Gastrocnemius medialis (tissue), 4 donors: ENCODE measurements at regions not wholly inside any gene's neighbourhood (a gene's known extent, or its start where the extent isn't known, plus 50 kb on each side); places are given as distances from the start of the nearest gene placed in this dataset.

Source experiments
- ATAC-seq, 2 donors: fragments of 150-250 bp; one replicate each; pipeline ENCODE4 v1.9.1; 2016
- DNase-seq, 2 donors: peaks; one replicate each; pipeline ENCODE4 v3.0.0-alpha.2; 2019
- H3K27ac ChIP-seq, 4 donors: fragments of 200-600 bp; sonication (generic); 1 replicate in 1 of 4; 2 replicates in 3 of 4; pipeline ENCODE4 v1.5.1; 2016 to 2018; ENCODE audit warnings: mild to moderate bottlenecking in 2 of 4, moderate library complexity in 1 of 4
- H3K27me3 ChIP-seq, 3 donors: fragments of 200-600 bp; sonication (generic) in 2 of 3; 1 replicate in 1 of 3; 2 replicates in 2 of 3; pipeline versions ENCODE4 v1.5.1 to v1.6.0; 2016 to 2019; ENCODE audit warnings: mild to moderate bottlenecking in 1 of 3, moderate library complexity in 1 of 3
- H3K36me3 ChIP-seq, 2 donors: fragments of 200-600 bp; sonication (generic) in 1 of 2; one replicate each; pipeline ENCODE4 v1.5.1; 2017 to 2018
- H3K4me1 ChIP-seq, 2 donors: fragments of 200-600 bp; sonication (generic) in 1 of 2; one replicate each; pipeline ENCODE4 v1.5.1; 2016 to 2017; ENCODE audit warnings: mild to moderate bottlenecking in 2 of 2
- H3K4me3 ChIP-seq, 4 donors: fragments of 200-600 bp; sonication (generic) in 3 of 4; 1 replicate in 1 of 4; 2 replicates in 3 of 4; pipeline ENCODE4 v1.5.1; 2016 to 2019; ENCODE audit warnings: mild to moderate bottlenecking in 2 of 4
- H3K9me3 ChIP-seq, 3 donors: fragments of 200-600 bp; sonication (generic) in 2 of 3; 1 replicate in 1 of 3; 2 replicates in 2 of 3; pipeline ENCODE4 v1.5.1; 2016 to 2019
- POLR2A ChIP-seq, 2 donors: fragments of 450-650 bp; IDR thresholded peaks; one replicate each; pipeline ENCODE4 v1.6.1; 2017; ENCODE audit warnings: antibody characterized with exemption in 2 of 2, mild to moderate bottlenecking in 2 of 2, moderate library complexity in 2 of 2
- in situ Hi-C, 4 donors: fragments of 200-750 bp; cut with MboI; loops; one replicate each; pipeline versions ENCODE4 v1.15.0 to v1.8.0; 2017; ENCODE audit warnings: low sequenced_read_pairs in 4 of 4
- intact Hi-C: fragments of 100-400 bp; cut with DNase I; formaldehyde crosslinking; loops from one replicate; pipeline ENCODE4 v1.15.1; 2023; ENCODE audit warnings: low total_unique reads
- TF ChIP-seq, protein P1 (sequence below), 5 experiments: fragments of 450-650 bp in 3 of 5; fragments of 200-600 bp in 2 of 5; sonication (generic) in 2 of 5; IDR thresholded peaks in 4 of 5; conservative IDR thresholded peaks in 1 of 5; 1 replicate in 4 of 5; 2 replicates in 1 of 5; pipeline ENCODE4 v1.5.1; 2016 to 2019; ENCODE audit warnings: antibody characterized with exemption in 5 of 5, mild to moderate bottlenecking in 3 of 5, moderate library complexity in 3 of 5

DNA sequence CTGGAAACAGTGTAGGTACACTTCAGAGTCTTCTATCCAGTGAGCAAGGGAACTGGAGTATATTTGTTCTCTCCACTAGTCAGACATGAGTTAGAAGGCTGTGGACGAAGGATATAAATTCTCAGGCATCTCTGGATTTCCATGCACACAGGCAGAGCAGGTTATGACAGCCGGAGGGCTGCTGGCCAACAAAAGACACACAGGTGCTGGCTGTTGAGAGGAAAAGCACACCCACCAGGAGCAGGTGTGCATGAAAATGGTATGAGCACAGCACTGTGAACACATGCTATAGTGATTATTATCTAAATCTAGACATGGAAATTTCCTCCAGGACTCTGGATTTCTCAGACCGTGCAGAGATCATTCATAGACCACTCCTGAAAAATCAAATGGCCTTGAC lies 444.7 kb upstream of the RPS6KA3 start:
- no peak for DNase-seq
- no peaks in the 10 kb centered on the region for H3K4me1 ChIP-seq
- H3K9me3 ChIP-seq: no peaks in the 10 kb centered on the region
- no peaks in the 10 kb centered on the region for H3K27me3 ChIP-seq
- H3K36me3 ChIP-seq: no peaks in the 10 kb centered on the region
- no peak for ATAC-seq
- in situ Hi-C loops: no loop called here
- no peak for TF ChIP-seq POLR2A (IDR thresholded peaks at IDR 0.05)
- TF ChIP-seq, protein P1, sequence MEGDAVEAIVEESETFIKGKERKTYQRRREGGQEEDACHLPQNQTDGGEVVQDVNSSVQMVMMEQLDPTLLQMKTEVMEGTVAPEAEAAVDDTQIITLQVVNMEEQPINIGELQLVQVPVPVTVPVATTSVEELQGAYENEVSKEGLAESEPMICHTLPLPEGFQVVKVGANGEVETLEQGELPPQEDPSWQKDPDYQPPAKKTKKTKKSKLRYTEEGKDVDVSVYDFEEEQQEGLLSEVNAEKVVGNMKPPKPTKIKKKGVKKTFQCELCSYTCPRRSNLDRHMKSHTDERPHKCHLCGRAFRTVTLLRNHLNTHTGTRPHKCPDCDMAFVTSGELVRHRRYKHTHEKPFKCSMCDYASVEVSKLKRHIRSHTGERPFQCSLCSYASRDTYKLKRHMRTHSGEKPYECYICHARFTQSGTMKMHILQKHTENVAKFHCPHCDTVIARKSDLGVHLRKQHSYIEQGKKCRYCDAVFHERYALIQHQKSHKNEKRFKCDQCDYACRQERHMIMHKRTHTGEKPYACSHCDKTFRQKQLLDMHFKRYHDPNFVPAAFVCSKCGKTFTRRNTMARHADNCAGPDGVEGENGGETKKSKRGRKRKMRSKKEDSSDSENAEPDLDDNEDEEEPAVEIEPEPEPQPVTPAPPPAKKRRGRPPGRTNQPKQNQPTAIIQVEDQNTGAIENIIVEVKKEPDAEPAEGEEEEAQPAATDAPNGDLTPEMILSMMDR (IDR thresholded peaks at IDR 0.05 in 4 of 5, conservative IDR thresholded peaks at IDR 0.05 in 1 of 5): no peak
- intact Hi-C loops: no loop called here
- H3K27ac ChIP-seq: no peak overlapping the region
- H3K4me3 ChIP-seq: no peak overlapping the region

DNA sequence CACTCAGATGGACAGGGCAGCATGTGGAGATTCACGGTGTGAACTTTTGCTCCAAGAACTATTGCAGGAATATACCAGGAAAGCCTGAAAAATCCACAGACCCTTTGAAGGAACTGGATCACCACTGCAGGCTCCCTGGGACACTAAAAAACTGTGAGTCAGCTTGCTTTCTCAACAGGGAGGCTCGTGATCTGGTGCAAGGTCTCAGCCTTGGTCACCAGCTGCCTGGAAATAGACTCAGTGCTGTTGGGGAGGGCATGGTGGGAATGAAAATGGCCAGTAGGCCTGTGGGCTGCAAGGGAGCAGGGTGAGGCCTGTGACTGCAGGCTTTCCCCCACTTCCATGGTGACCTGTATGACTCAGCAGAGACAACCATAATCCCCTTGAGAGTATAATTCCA lies 426.4 kb upstream of the RPS6KA3 start:
- intact Hi-C loops: no loop called here

DNA sequence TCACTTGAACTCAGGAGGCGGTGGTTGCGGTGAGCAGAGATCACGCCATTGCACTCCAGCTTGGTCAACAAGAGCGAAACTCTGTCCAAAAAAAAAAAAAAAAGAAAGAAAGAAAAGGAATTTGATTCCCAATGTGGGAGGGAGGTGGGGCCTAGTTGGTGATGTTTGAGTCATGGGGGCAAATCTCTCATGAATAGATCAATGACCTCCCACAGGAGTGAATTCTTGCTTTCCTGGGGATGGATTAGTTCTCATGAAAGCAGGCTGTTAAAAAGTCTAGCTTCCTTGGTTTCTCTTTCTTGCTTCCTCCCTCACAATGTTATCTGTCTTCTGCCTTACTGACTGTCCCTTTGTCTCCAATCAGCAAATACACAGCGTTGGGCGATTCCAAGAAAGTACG lies 419.5 kb upstream of the RPS6KA3 start:
- no peak for ATAC-seq
- in situ Hi-C loops (no loop called here), intact Hi-C loops (no loop called here)
- no peak overlapping the region for H3K4me3 ChIP-seq
- H3K27ac ChIP-seq: no peak overlapping the region
- H3K4me1 ChIP-seq: no peaks in the 10 kb centered on the region
- no peaks in the 10 kb centered on the region for H3K36me3 ChIP-seq
- no peak for DNase-seq
- no peak for TF ChIP-seq POLR2A (IDR thresholded peaks at IDR 0.05)
- TF ChIP-seq, protein P1 (IDR thresholded peaks at IDR 0.05 in 4 of 5, conservative IDR thresholded peaks at IDR 0.05 in 1 of 5): no peak
- no peaks in the 10 kb centered on the region for H3K27me3 ChIP-seq
- H3K9me3 ChIP-seq: no peaks in the 10 kb centered on the region

More for the DNA sequence above, 426.4 kb upstream of the RPS6KA3 start:
- no peak overlapping the region for H3K27ac ChIP-seq
- no peak for ATAC-seq
- H3K4me1 ChIP-seq: no peaks in the 10 kb centered on the region
- no peak for DNase-seq
- H3K4me3 ChIP-seq: no peak overlapping the region
- no peak for TF ChIP-seq POLR2A (IDR thresholded peaks at IDR 0.05)
- TF ChIP-seq, protein P1 (IDR thresholded peaks at IDR 0.05 in 4 of 5, conservative IDR thresholded peaks at IDR 0.05 in 1 of 5): no peak
- no peaks in the 10 kb centered on the region for H3K36me3 ChIP-seq
- H3K27me3 ChIP-seq: no peaks in the 10 kb centered on the region
- H3K9me3 ChIP-seq: no peaks in the 10 kb centered on the region
- in situ Hi-C loops: no loop called here

DNA sequence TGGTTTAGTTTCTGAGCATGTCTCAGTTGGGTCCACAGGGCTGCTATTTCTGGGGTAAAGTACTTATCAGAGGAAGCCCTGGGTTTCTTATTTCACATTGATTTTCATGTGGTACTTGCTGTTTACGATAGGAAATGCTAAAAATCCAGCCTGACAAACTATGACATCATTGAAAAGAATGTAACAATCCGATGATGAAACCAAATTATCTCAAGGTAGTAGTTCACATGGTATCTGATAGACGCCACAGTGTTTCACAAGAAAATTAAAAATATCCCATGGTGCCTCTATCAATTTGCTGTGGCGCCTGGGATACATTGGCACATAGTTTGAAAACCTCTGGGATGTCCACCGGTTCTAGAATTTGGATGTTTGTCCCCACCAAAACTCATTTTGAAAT lies 418.9 kb upstream of the RPS6KA3 start:
- ATAC-seq (no peak), DNase-seq (no peak)
- no peaks in the 10 kb centered on the region for H3K36me3 ChIP-seq
- intact Hi-C loops (no loop called here), in situ Hi-C loops (no loop called here)
- H3K27ac ChIP-seq: no peak overlapping the region
- H3K4me3 ChIP-seq: no peak overlapping the region
- H3K27me3 ChIP-seq: no peaks in the 10 kb centered on the region
- TF ChIP-seq, protein P1 (IDR thresholded peaks at IDR 0.05 in 4 of 5, conservative IDR thresholded peaks at IDR 0.05 in 1 of 5): no peak
- no peak for TF ChIP-seq POLR2A (IDR thresholded peaks at IDR 0.05)
- H3K9me3 ChIP-seq: no peaks in the 10 kb centered on the region
- no peaks in the 10 kb centered on the region for H3K4me1 ChIP-seq

DNA sequence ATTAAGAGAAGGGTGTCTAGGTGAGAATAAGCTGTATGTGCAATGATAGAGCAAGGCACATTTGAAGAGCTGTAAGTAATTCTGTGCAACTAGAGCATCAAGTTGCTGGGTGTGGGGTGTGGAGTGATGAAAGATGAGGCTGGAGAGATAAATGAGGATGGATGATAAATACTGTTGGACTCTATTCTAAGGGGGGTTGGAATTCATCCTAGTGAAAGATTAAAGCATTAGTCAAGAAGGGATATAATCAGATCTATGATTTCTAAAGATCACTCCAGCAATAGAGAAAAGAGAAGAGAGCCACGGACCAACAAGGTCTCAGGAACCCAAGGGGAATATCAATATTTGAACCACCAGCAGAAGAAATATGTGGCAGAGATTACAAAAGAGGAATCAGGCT lies 415.0 kb upstream of the RPS6KA3 start:
- Histone ChIP-seq H3K27me3 (peaks cover 0 to 2% (median 0%) of the 10 kb centered on the region in 3 donors), H3K4me1 (no peaks in the 10 kb centered on the region), H3K36me3 (no peaks in the 10 kb centered on the region), H3K27ac (no peak overlapping the region), H3K4me3 (no peak overlapping the region), H3K9me3 (no peaks in the 10 kb centered on the region)
- in situ Hi-C loops (no loop called here), intact Hi-C loops (no loop called here)
- TF ChIP-seq, protein P1 (IDR thresholded peaks at IDR 0.05 in 4 of 5, conservative IDR thresholded peaks at IDR 0.05 in 1 of 5): no peak
- no peak for TF ChIP-seq POLR2A (IDR thresholded peaks at IDR 0.05)
- DNase-seq (no peak), ATAC-seq (no peak)
